GM12873 (cell line): ENCODE measurements at regions not wholly inside any gene's neighbourhood (a gene's known extent, or its start where the extent isn't known, plus 50 kb on each side); places are given as distances from the start of the nearest gene placed in this dataset.
A peak's percentile ranks its signal among the peaks of the same experiment; 100 is the strongest.

Source experiments
- CTCF ChIP-seq: IDR thresholded peaks from 2 replicates; pipeline ENCODE4 v1.5.1; 2012; ENCODE audit warnings: low read depth, mild to moderate bottlenecking, moderate library complexity, low read length, control low read depth; ENCODE audit not compliant: insufficient read depth; ENCODE audit errors: missing control alignments

- no peak for TF ChIP-seq CTCF
Measured at GRCh38 chr6:164929408-164929977, 379.9 kb downstream of the C6orf118 start.

DNA sequence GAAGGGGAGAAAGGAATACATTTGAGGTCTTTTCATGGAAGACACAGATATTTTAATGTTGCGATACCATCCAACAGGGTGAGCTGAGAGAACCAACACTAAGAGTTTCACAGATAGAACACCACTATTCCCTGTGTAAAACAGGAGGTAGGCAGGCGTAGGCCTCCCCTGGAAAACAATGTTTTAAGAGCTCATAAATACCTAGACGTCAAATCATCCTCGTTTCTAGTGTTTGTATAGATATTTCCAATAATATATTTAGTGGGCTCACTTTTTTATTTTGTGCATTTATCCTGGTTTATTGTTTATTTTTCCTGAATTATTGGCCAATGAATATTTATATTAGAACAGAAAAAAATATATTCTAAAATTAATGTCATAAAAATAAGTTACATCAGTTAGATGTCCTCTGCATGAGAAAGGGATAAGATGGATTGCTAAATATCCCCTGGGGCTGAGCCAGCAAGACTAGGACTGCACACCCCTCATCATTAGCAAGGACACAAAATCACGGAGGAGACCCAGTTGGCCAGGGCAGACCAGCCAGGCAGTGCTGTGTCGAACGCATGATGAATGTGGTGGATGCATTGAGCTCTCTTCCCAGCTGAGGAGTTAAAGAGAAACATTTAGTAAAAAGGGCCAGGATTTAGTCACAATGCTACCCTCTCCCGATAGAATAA lies 380.5 kb downstream of the C6orf118 start:
- no peak for TF ChIP-seq CTCF

- no peak for TF ChIP-seq CTCF
Measured at GRCh38 chr6:164928057-164928727, 381.2 kb downstream of the C6orf118 start.

DNA sequence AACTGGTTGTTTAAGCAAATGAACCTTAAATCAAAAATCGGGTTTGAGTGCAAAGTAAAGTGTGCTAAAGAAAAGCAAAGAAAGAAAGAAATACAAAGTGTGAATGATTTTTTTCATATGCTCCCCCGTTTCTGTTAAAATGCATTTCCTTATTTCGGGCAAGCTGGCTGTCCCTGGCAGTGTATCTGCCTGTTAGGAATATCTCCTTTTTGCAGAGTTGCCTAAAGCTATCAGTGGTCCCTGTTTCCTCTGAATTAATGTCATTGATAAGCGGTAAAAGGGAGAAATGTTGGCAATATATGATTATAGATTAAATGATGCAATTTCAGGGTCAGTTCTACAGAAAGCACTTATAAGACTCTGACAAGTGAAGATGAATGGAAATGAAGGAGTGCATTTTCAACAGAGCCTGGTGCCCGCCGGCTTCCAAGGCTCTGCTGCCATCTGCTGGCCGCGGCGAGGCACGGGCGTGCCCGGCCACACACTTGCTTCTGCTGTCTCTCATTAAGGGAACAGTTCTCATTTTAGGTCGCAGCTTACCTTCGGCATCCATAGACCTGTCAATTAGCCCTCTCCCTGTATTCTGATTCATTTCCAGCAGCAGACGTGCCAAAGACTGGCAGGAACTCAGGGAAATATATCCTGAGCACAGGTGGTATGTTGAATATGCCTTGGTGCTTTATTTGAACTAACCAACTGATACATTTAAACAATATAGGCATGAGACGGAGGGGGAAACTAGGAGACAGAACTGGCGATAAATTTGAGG lies 381.9 kb downstream of the C6orf118 start:
- peak; percentile 96 for TF ChIP-seq CTCF

GRCh38 chr6:164926686-164927085 lies 382.7 kb downstream of the C6orf118 start:
- TF ChIP-seq CTCF = no peak

GRCh38 chr6:164925681-164926530 lies 383.5 kb downstream of the C6orf118 start:
- TF ChIP-seq CTCF = no peak
